Skin of body (tissue), 1 donor: ENCODE measurements at regions not wholly inside any gene's neighbourhood (a gene's known extent, or its start where the extent isn't known, plus 50 kb on each side); places are given as distances from the start of the nearest gene placed in this dataset.
A peak's percentile ranks its signal among the peaks of the same experiment; 100 is the strongest.

ENCODE experiments used
- DNase-seq: peaks from one replicate; lab custom pipeline; 2025; lab: John Stamatoyannopoulos, UW

GRCh38 chr5:158126442-158127405 lies 267.8 kb upstream of the CLINT1 start:
- DNase-seq: peak; percentile 54

DNA sequence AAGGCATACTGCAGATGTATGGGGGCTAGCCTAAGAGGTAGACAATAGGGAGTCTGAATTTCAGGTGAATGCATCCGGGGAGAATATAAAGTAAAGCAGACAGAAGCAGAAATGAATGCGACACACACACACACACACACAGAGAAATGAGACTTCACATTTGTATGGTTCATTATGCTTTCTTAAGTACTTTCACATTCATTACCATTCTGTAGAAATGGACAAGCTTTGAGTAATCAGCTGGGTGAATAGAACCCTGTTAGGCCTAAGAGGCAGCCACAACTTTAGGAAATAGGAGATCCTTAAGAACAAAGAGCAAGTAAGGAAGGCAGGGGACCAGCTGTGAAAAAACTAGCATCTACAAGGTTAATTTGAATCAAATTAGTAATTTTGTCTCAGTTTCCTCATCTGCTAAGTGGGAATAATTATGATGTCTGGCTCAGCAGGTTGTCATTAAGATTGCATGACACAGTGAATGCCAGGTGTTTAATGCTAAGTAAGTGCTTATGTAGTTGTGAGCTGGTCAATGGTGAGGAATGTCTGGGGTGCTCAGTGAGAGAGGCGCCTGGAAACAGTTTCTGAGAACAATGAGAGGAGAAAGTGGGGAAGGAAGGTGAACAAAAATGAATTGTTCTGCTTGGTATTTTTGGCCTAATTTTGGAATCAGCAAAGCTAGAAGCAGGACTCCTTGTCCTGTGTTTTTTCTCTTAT lies 265.8 kb upstream of the CLINT1 start:
- no peak for DNase-seq

DNA sequence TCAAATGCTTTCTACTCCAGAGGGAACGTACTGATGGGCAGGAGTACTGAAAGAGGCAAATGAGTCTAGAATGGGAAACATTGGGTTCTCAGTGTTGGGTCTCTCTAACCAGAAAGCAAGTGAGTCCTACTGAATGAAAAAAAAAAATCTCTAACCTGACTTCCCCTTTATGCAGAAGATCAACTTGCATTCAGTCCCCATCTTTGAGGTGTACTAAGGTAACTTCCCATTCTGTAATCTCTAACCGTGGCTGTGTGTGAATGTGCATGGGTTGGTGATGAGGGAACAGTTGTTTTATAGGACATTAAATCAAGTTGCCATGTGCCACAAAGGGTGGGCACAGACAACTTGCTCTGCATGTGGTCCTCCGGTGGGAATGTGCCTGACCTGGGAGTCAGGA lies 264.6 kb upstream of the CLINT1 start:
- no peak for DNase-seq

GRCh38 chr5:158121678-158122077 lies 262.7 kb upstream of the CLINT1 start:
- DNase-seq: no peak

DNA sequence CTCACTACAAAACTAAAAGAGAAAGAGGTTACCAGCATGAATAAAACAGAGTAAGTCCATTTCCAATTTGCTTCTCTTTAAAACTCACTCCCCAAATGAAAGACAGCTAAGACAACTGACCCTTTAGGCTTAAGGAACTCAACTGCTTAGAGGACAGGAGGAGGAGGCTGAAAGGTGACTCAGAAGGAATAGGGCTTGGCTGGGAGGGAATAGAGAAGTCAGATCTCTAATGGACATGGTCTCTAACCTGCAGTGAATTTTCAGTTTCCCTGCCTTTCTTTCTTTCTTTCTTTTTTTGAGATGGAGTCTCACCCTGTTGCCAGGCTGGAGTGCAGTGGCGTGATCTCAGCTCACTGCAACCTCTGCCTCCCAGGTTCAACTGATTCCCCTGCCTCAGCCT lies 261.8 kb upstream of the CLINT1 start:
- no peak for DNase-seq

DNA sequence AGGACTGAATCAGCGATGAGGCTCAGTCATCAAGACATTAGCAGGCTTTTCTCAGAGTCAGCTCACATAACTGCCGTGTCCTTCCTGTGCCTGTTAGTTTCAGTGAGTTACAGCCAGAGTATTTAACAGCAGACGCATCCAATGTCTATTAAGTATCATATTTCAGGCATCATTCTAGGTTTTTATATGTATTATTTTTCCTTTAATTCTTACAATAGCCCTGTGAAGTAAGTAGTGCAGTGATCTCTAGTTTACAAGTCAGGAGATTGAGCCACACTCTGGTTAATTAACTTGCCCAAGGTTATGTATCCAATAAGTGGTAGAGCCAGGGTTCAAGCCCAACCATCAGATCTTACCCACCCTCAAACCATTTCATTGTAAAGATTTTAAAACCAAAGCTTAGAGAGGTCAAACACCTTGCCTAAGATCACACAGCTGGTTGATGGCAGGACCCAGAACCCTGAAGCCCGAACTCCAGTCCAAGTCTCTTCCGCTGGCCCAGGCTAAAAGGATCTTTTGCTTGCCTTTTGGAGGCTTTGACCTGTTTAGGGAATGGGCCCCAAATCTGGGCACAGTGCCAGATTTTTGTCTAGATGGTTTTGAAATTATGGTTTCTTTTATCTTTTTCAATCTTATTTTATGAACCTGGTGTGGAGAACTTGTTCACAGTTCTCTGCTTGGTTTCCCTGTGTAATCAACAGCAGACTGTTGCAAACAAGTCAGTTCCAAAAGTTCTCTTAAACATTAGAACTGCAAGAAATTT lies 261.2 kb upstream of the CLINT1 start:
- peak; percentile 58 for DNase-seq

GRCh38 chr5:158117467-158118160 lies 258.7 kb upstream of the CLINT1 start:
- peak; percentile 27 for DNase-seq

DNA sequence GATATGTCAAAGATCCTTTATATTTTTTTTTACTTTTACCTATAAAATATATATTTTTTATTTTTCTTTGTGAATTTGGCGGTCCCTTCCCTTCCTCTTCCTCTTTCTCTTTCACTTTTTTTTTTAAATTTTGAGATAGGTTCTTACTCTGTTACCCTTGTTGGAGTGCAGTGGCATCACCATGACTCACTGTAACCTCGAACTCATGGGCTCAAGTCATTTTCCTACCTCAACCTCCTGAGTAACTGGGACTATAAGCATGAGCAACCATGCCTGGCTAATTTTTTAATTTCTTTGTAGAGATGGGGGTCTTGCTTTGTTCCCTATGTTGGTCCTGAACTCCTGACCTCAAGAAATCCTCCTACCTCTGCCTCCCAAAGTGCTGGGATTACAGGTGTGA lies 258.0 kb upstream of the CLINT1 start:
- DNase-seq: no peak

DNA sequence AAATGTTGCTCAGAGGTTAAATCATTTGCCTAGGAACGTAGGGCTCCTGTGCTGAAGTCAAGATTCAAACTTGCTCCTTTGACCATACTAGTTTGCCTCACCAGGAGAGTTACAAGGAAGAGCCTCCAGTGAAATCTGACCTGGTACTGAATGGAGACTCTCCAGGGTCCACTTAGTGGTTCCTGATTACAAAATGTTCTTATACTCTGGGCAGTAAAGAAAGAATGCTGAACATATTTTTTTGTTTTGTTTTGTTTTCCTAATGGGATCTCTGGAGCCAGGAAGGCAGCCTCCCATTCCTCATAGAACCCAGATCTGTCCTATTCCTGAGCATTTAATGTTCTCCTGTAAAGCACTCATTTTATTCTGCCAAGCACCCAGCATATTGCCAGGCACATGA lies 256.5 kb upstream of the CLINT1 start:
- no peak for DNase-seq

DNA sequence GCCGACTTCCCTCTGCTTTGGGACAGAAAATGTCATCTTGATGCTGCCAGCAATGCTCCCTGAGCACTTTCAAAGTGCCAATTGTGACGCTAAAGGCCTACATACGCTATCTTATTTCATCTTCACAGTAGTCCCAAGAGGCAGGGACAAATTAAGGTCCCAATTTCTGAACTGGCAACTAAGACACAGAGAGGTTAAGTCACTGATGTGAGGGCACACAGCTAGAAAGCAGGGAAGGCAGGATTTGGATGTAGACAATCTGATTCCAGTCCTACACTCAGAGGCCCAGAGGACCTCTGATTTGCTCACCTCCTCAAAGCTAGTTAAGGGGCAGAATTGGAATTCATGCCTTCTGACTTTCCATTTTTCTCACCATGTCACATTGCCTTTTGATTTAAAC lies 249.2 kb upstream of the CLINT1 start:
- DNase-seq: no peak

- no peak for DNase-seq
These were observed 241.5 kb upstream of the CLINT1 start for GRCh38 chr5:158100373-158100888.

- no peak for DNase-seq
These were observed 240.7 kb upstream of the CLINT1 start for GRCh38 chr5:158099571-158100105.

DNA sequence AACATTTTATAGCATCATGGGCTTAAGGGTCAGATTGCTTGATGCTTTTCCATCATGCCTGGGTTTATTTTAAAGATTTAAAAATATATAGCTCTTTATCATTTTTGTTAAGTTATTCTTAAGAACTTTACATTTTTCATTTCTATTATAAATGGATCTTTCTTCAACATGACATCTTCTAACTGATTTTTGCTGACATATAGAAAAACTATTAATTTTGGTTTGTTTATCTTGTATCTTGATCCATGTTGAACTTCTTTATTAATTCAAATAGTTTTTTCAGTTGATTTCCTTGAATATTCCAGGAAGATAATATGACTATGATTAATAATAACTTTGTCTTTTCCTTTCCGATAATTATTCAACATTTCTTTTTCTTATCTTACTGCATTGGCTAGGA lies 237.9 kb upstream of the CLINT1 start:
- no peak for DNase-seq

DNA sequence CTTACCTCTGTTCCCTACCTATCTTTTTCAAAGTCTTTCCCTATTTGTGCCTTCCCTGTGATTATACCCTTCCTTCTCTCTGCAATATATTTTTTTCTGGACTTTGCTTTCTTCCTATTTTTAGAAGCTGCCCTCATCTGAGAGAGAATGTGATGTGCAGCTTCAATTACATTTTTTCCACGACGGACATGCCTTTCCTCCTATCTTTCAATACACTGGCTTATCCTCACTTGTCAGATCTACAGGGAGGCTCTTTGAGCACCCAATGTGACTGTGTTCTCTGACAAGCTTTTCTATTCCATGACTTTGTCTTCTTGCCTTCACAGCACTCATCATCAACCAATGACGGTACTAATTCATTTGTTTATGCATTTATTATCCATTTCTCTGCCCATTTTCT lies 227.9 kb upstream of the CLINT1 start:
- no peak for DNase-seq

DNA sequence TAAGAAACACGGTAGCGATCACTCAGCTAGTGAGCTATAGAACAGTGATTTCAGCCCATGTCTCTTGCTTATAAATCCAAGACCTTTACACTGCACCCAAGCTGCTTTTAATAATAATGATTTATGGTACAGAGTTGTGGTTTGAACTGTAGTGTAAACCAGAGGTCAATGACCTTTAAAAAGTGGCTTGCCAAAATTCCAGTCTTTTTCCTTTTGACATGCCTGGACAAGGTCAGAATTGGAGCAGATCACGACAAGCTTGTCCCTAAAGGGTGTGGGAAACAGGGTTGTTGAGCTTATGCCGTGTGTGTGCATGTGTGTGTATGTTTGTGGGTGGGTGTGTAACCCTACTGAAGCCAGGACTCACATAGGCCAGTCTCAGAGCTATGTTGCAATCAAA lies 225.3 kb upstream of the CLINT1 start:
- peak; percentile 80 for DNase-seq

DNA sequence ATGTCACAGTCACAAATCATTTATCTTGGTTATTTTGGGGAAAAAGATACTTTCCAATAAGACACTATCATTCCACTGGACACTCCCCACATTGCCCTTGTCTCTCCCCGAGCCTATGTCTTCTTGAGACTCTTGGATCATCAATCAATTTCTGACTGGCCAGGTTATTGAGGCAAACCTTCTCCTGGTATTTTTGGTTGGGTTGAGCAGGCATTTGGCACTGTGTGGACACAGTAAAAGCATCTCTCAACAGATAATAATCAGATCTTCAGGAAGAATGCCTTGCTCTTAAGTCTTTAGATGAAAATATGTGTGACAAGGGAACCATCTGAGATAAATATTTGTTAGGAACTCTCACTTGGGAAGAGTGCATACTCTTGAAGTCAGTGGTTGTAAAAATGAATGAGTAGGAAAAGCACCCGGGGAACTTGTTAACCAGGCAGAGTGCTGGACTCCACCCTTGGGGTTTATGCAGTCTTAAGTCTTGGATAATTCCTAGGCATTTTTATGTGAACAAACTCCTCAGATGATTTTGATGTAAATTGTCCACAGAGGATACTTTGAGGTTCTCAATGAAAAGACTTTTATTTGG lies 223.8 kb upstream of the CLINT1 start:
- no peak for DNase-seq

GRCh38 chr5:158080112-158080511 lies 221.2 kb upstream of the CLINT1 start:
- DNase-seq: no peak

GRCh38 chr5:158079097-158079496 lies 220.2 kb upstream of the CLINT1 start:
- DNase-seq: no peak

GRCh38 chr5:158074992-158075769 lies 216.2 kb upstream of the CLINT1 start:
- DNase-seq: peak; percentile 95

GRCh38 chr5:158074597-158074991 lies 215.6 kb upstream of the CLINT1 start:
- no peak for DNase-seq
